Osteocyte (in vitro differentiated cells): ENCODE measurements at regions not wholly inside any gene's neighbourhood (a gene's known extent, or its start where the extent isn't known, plus 50 kb on each side); places are given as distances from the start of the nearest gene placed in this dataset.

ENCODE experiments used
- DNase-seq: peaks from one replicate; pipeline ENCODE4 v3.0.0; 2021; ENCODE audit warnings: mixed read lengths; ENCODE audit not compliant: unreplicated experiment; ENCODE audit errors: extremely low spot score
- H3K27ac Mint-ChIP-seq: one replicate; pipeline ENCODE4 v1.8.0; 2021; ENCODE audit warnings: mild to moderate bottlenecking, mixed read lengths; ENCODE audit not compliant: unreplicated experiment
- H3K27me3 Mint-ChIP-seq: one replicate; pipeline ENCODE4 v1.8.0; 2021; ENCODE audit warnings: mixed read lengths; ENCODE audit not compliant: unreplicated experiment
- H3K36me3 Mint-ChIP-seq: one replicate; pipeline ENCODE4 v1.8.0; 2021; ENCODE audit warnings: mixed read lengths; ENCODE audit not compliant: unreplicated experiment
- H3K4me1 Mint-ChIP-seq: one replicate; pipeline ENCODE4 v1.8.0; 2021; ENCODE audit warnings: mixed read lengths; ENCODE audit not compliant: unreplicated experiment
- H3K4me3 Mint-ChIP-seq: one replicate; pipeline ENCODE4 v1.8.0; 2021; ENCODE audit warnings: mild to moderate bottlenecking, moderate library complexity, mixed read lengths; ENCODE audit not compliant: unreplicated experiment
- H3K9me3 Mint-ChIP-seq: one replicate; pipeline ENCODE4 v1.8.0; 2021; ENCODE audit warnings: mixed read lengths; ENCODE audit not compliant: unreplicated experiment
- TF ChIP-seq, protein P1 (sequence below): fragments of 200-600 bp; sonication (generic); IDR thresholded peaks from 2 replicates; pipeline ENCODE4 v1.5.0; 2021; ENCODE audit warnings: antibody characterized with exemption, mild to moderate bottlenecking, moderate library complexity

DNA sequence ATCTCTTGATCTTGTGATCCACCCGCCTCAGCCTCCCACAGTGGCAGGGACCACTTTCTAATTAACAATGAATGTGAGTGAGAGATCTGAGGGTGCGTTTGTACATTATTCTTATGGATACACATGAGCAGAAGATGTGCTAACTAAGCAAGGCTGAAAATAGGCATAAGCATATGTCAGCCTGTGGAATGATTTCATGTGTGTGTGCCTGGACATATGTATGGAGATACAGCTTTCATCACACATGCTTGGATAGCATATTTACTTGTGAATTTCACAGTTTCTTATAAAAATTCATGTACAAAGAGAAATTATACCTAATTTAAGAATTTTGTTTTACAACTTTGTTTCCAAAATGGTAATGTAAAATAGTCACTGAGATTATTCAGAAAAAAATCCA, 565.6 kb downstream of the MTRR start:
- Mint-ChIP-seq H3K27me3 (peaks cover 9% of the 10 kb centered on the region), H3K9me3 (no peaks in the 10 kb centered on the region), H3K4me1 (no peaks in the 10 kb centered on the region), H3K4me3 (no peak overlapping the region), H3K36me3 (no peaks in the 10 kb centered on the region), H3K27ac (no peak overlapping the region)
- TF ChIP-seq, protein P1, sequence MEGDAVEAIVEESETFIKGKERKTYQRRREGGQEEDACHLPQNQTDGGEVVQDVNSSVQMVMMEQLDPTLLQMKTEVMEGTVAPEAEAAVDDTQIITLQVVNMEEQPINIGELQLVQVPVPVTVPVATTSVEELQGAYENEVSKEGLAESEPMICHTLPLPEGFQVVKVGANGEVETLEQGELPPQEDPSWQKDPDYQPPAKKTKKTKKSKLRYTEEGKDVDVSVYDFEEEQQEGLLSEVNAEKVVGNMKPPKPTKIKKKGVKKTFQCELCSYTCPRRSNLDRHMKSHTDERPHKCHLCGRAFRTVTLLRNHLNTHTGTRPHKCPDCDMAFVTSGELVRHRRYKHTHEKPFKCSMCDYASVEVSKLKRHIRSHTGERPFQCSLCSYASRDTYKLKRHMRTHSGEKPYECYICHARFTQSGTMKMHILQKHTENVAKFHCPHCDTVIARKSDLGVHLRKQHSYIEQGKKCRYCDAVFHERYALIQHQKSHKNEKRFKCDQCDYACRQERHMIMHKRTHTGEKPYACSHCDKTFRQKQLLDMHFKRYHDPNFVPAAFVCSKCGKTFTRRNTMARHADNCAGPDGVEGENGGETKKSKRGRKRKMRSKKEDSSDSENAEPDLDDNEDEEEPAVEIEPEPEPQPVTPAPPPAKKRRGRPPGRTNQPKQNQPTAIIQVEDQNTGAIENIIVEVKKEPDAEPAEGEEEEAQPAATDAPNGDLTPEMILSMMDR, result no peak
- DNase-seq, result no peak

DNA sequence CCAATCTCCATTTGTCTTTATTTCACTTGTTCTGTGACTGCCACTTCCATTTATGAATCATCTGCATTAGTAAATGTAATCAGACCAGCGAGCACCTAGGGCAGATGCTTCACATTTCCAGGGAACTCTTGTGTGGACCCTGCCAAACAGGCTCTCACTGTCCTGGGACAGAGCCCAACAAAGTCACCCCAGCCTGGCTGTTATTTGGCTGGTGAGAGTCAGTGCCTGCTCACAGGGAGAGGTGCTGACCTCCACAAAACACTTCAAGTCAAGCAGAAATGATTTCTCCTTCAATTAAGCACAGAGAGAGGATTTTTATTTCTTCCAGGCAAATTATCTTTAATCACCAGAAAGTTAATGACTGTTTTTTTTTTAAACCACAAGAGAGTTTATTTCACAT, 568.0 kb downstream of the MTRR start:
- TF ChIP-seq, protein P1, result no peak

DNA sequence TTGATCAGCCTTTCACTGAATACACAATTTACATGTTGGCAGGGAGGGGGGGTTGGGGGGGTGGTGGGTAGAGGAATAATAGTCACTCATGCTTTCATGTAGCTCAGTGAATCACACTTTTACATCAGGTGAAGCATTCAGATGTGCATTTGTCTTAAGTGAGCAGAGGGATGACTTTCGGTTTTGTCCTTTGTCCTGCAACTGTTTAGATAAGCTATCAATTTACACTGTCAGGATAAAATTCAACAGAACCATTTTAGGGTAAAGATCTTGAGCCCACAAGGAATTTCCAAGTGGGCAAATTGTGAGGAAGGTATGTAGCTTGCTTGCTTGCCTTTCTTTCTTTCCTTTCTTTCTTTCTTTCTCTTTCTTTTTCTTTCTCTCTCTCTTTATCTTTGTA, 576.2 kb downstream of the MTRR start:
- Mint-ChIP-seq H3K27me3 (peaks cover 7% of the 10 kb centered on the region), H3K4me1 (no peaks in the 10 kb centered on the region), H3K27ac (no peak overlapping the region), H3K36me3 (no peaks in the 10 kb centered on the region), H3K4me3 (no peak overlapping the region), H3K9me3 (peaks cover 6% of the 10 kb centered on the region)
- DNase-seq, result no peak
- TF ChIP-seq, protein P1, result no peak

More for the DNA sequence above, 568.0 kb downstream of the MTRR start:
- DNase-seq, result no peak
- no peak overlapping the region for H3K27ac Mint-ChIP-seq
- H3K9me3 Mint-ChIP-seq, result no peaks in the 10 kb centered on the region
- H3K4me1 Mint-ChIP-seq, result no peaks in the 10 kb centered on the region
- H3K36me3 Mint-ChIP-seq, result no peaks in the 10 kb centered on the region
- peaks cover 13% of the 10 kb centered on the region for H3K27me3 Mint-ChIP-seq
- H3K4me3 Mint-ChIP-seq, result no peak overlapping the region

DNA sequence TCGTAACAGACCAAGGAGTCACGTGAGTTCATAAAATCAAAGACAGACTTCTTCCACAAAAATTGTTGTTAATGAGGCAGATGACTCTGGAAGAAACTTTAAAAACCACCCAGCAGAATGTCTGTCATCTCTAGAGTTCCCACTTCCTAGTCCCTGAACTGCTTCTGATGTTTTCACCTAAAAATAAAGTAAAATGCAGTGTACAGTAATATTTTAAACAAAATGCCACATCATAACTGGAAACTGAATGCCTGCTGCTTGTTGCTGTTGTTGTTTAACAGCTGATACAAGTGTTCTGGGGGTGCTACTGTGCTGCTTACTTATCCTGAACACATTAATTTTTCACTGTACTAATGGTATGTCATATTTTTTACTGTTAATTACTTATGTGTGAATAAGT, 577.2 kb downstream of the MTRR start:
- H3K36me3 Mint-ChIP-seq, result no peaks in the 10 kb centered on the region
- peaks cover 6% of the 10 kb centered on the region for H3K9me3 Mint-ChIP-seq
- no peak overlapping the region for H3K4me3 Mint-ChIP-seq
- no peak overlapping the region for H3K27ac Mint-ChIP-seq
- DNase-seq, result no peak
- TF ChIP-seq, protein P1, result no peak
- no peaks in the 10 kb centered on the region for H3K4me1 Mint-ChIP-seq
- peaks cover 7% of the 10 kb centered on the region for H3K27me3 Mint-ChIP-seq

DNA sequence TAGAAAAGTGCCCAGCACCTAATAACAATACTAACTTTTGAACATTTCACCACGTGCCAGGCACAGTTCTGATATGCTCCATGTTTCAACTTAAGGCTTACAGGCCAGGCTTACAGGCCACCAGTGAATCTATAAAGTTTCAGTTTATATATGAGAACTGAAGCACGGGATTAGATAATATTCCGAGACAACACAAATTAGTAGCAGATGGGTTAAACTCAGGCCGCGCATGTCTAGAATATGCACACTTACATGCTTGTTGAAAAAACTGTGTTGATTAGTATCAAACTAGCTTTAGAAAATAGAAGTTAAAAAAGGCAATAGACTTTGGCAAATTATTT, 587.9 kb downstream of the MTRR start:
- TF ChIP-seq, protein P1, result no peak
- Mint-ChIP-seq H3K36me3 (no peaks in the 10 kb centered on the region), H3K27me3 (no peaks in the 10 kb centered on the region), H3K9me3 (no peaks in the 10 kb centered on the region), H3K4me1 (no peaks in the 10 kb centered on the region), H3K4me3 (no peak overlapping the region), H3K27ac (no peak overlapping the region)
- no peak for DNase-seq
